Common myeloid progenitor, CD34-positive (primary cell): ENCODE measurements at regions not wholly inside any gene's neighbourhood (a gene's known extent, or its start where the extent isn't known, plus 50 kb on each side); places are given as distances from the start of the nearest gene placed in this dataset.

ENCODE experiments used
- CTCF ChIA-PET: fragments of 350-600 bp; sonication (Branson Sonifier 250); formaldehyde crosslinking; loops from one replicate; lab custom pipeline; 2021; ENCODE audit warnings: antibody characterized with exemption; lab: Charles Lee
- POLR2A ChIA-PET: fragments of 350-600 bp; sonication (Branson Sonifier 250); formaldehyde crosslinking; loops from one replicate; lab custom pipeline; 2021; ENCODE audit warnings: antibody characterized with exemption; lab: Charles Lee
- DNase-seq, 3 donors: peaks; one replicate each; pipeline versions ENCODE4 v3.0.0 to v3.0.0-alpha.2; 2013
- H3K27ac ChIP-seq, 2 experiments: 1 replicate in 1 of 2; 2 replicates in 1 of 2; pipeline ENCODE4 v1.7.0; 2013; ENCODE audit warnings: inconsistent platforms in 2 of 2, low read length in 2 of 2, mild to moderate bottlenecking in 2 of 2, low read depth in 1 of 2, moderate library complexity in 1 of 2; ENCODE audit not compliant: severe bottlenecking in 2 of 2, insufficient read depth in 1 of 2, poor library complexity in 1 of 2
- H3K27me3 ChIP-seq, 5 experiments: replicated peaks in 2 of 5; 1 replicate in 3 of 5; 2 replicates in 2 of 5; pipeline versions ENCODE4 v1.6.1 to v1.7.0; 2013; ENCODE audit warnings: low read length in 4 of 5, mild to moderate bottlenecking in 2 of 5, moderate library complexity in 2 of 5, inconsistent platforms in 1 of 5; ENCODE audit not compliant: insufficient read depth in 5 of 5, control insufficient read depth in 4 of 5
- H3K36me3 ChIP-seq, 4 experiments: 1 replicate in 2 of 4; 2 replicates in 2 of 4; pipeline versions ENCODE4 v1.6.1 to v1.7.0; 2013; ENCODE audit warnings: low read length in 3 of 4, control low read depth in 1 of 4, mild to moderate bottlenecking in 1 of 4; ENCODE audit not compliant: control insufficient read depth in 4 of 4, insufficient read depth in 4 of 4
- H3K4me1 ChIP-seq, 4 experiments: 1 replicate in 3 of 4; 2 replicates in 1 of 4; pipeline versions ENCODE4 v1.6.1 to v1.7.1; 2013; ENCODE audit warnings: low read length in 3 of 4, mild to moderate bottlenecking in 3 of 4, control low read depth in 1 of 4, inconsistent platforms in 1 of 4, moderate library complexity in 1 of 4; ENCODE audit not compliant: control insufficient read depth in 4 of 4, insufficient read depth in 4 of 4; ENCODE audit errors: control extremely low read depth in 1 of 4
- H3K4me3 ChIP-seq, 7 experiments: 1 replicate in 4 of 7; 2 replicates in 3 of 7; pipeline versions ENCODE4 v1.5.1 to v1.7.0; 2013; ENCODE audit warnings: mild to moderate bottlenecking in 7 of 7, low read length in 6 of 7, moderate library complexity in 6 of 7, inconsistent platforms in 2 of 7, low read depth in 2 of 7, control low read depth in 1 of 7; ENCODE audit not compliant: insufficient read depth in 4 of 7, control insufficient read depth in 1 of 7; ENCODE audit errors: extremely low read depth in 1 of 7
- H3K9me3 ChIP-seq, 5 experiments: 1 replicate in 4 of 5; 2 replicates in 1 of 5; pipeline versions ENCODE4 v1.6.1 to v1.7.1; 2013; ENCODE audit warnings: low read length in 4 of 5, mild to moderate bottlenecking in 2 of 5, inconsistent platforms in 1 of 5, low read depth in 1 of 5, moderate library complexity in 1 of 5; ENCODE audit not compliant: control insufficient read depth in 4 of 5, insufficient read depth in 2 of 5; ENCODE audit errors: control extremely low read depth in 1 of 5
- WGBS: methylation state at CpG from one replicate; pipeline ENCODE4 v1.1.5; 2013; ENCODE audit not compliant: insufficient coverage; 5-methylcytosine and 5-hydroxymethylcytosine counted together

DNA sequence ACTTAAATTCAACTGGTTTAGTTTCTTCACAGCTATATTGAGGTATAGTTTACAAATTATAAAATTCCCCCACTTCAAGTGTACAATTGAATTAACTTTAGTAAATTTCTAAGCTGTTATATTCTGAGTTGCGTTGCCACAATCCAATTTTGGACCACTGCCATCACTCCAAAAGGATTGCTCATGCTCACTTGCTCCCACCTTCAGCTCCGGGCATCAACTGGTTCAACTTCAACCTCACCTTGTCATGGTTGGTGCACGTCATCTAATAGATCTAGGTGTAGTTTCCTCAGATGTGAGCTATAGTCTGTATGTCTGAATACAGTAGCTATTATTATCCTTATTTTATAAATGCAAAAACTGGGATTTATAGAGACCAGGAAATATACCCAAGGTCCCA, 942.5 kb upstream of the WWC1 start:
- Histone ChIP-seq H3K4me1 (no peaks in the 10 kb centered on the region), H3K27me3 (no peaks in the 10 kb centered on the region), H3K9me3 (no peaks in the 10 kb centered on the region), H3K27ac (no peak overlapping the region), H3K36me3 (no peaks in the 10 kb centered on the region), H3K4me3 (no peak overlapping the region)
- ChIA-PET CTCF (no interaction called here), POLR2A (no interaction called here)
- no peak for DNase-seq
- WGBS, result no CpG with 5 or more reads among the region's 3 CpGs

DNA sequence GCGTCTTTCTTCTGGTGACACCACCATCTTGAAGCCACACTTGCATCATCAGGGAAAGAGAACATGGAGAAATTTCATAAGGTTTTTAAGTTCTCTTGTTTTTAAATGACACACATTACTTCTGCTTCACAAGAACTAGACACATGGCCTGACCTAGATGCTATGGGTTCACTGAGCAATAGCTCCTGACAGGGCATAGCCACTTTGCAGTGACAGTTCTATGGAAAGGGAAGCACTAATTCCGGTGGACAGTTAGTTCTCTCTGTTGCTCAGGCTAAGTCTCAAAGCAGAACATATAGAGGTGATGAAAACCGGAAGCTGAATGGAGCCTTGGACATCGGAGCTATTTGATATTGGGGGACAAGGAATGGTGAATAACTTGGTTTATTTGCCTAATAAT, 940.1 kb upstream of the WWC1 start:
- no peaks in the 10 kb centered on the region for H3K36me3 ChIP-seq
- no peaks in the 10 kb centered on the region for H3K27me3 ChIP-seq
- H3K4me3 ChIP-seq, result no peak overlapping the region
- H3K4me1 ChIP-seq, result no peaks in the 10 kb centered on the region
- WGBS, result 100% methylated on average over 2 of the region's 4 CpGs
- DNase-seq, result no peak
- no peak overlapping the region for H3K27ac ChIP-seq
- POLR2A ChIA-PET, result no interaction called here
- no peaks in the 10 kb centered on the region for H3K9me3 ChIP-seq
- CTCF ChIA-PET, result no interaction called here

DNA sequence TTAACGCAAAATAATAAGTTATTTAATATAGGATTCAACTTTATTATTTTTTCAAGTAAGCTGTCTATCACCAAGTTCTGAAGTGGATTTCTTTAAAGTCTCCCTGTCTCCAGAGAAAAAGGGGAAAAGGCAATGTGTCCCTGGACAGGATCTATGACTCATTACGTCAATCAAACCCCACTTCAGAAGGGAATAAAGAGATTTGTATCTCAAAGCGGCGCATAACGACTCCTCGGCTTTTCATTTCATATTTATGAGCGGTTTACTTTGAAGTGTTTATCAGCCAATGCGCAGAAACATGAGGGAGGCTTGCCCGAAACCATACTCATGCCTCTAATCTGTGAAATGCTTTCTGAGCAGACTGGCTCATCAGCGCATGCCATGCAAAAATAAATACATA, 938.6 kb upstream of the WWC1 start:
- POLR2A ChIA-PET, result no interaction called here
- Histone ChIP-seq H3K4me1 (no peaks in the 10 kb centered on the region), H3K27me3 (no peaks in the 10 kb centered on the region), H3K27ac (no peak overlapping the region), H3K4me3 (no peak overlapping the region), H3K36me3 (no peaks in the 10 kb centered on the region), H3K9me3 (no peaks in the 10 kb centered on the region)
- WGBS, result 77% methylated on average over 6 of the region's 10 CpGs
- CTCF ChIA-PET, result no interaction called here
- DNase-seq, result no peak

DNA sequence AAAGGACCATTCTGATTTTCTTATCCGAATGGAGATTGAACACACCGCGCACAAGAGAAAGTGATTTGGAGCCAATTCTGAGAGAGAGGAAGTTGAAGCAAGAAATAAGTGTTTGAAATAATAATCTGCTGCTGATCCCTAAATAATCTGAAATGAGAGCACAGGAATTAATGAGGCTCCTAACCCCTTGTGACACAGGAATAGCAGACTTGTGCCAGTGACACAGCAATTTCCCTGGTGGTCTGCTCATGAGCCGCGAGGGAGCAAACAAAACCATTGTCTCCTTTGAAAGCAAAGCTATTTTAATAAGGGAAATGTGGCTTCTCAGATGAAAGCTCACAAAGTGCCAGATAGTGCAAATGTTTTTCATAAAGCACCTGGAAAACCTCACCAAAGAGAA, 936.1 kb upstream of the WWC1 start:
- no peak for DNase-seq
- CTCF ChIA-PET, result no interaction called here
- Histone ChIP-seq H3K27ac (no peak overlapping the region), H3K4me3 (no peak overlapping the region), H3K4me1 (no peaks in the 10 kb centered on the region), H3K36me3 (no peaks in the 10 kb centered on the region), H3K27me3 (no peaks in the 10 kb centered on the region), H3K9me3 (no peaks in the 10 kb centered on the region)
- 70% methylated on average over 5 of the region's 5 CpGs for WGBS
- POLR2A ChIA-PET, result no interaction called here

DNA sequence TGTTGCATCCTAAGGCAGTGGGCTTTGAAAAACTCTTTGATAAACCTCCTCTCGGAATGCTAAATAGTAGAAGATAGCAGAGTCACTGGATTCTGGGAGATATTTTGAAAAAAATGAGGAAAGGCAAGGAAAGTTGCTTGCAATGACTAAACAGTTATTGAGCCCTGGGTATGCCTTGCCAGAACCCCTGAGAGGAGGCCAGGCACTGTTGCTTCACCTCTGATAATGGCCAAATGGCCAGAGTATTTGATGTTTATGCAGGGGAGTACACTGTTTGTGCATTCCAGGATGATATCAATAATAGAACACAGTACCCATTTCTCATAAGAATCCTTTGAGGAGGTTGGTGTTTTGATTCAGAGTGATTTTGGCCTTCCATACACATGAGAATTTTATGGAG, 935.1 kb upstream of the WWC1 start:
- POLR2A ChIA-PET, result no interaction called here
- Histone ChIP-seq H3K9me3 (no peaks in the 10 kb centered on the region), H3K4me1 (no peaks in the 10 kb centered on the region), H3K27me3 (no peaks in the 10 kb centered on the region), H3K27ac (no peak overlapping the region), H3K4me3 (no peak overlapping the region), H3K36me3 (no peaks in the 10 kb centered on the region)
- 90% methylated on average over 1 of the region's 1 CpG for WGBS
- no peak for DNase-seq
- CTCF ChIA-PET, result no interaction called here

DNA sequence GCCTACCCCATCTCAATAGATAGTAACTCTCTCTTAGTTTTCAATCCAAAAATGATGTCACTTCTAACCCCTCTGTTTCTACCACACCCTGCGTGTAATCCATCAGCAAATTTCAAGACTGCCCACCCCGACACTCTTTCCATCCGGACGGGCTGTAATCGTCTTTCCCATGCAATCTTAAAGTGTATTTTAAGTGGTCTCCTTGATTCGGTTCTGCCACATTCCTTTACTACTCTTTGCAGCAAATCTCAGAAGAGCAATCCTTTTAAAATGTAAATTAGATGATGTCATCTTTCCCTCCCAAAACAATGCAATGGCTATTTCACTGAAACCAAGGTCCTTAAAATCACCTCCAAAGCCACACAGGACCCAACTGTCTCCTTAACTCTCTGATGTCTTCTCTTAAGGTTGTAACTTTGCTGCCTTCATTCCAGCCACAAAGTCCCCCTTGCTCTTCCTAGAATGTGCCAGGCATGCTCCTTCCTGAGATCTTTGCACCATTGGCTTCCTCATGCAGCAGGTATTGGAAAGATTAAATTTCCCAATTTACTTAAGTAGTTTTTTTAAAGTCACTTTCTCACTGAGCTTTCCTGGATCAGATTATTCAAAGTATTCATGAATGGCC, 932.5 kb upstream of the WWC1 start:
- CTCF ChIA-PET, result no interaction called here
- POLR2A ChIA-PET, result no interaction called here
- 56% methylated on average over 5 of the region's 6 CpGs for WGBS
- no peaks in the 10 kb centered on the region for H3K4me1 ChIP-seq
- no peaks in the 10 kb centered on the region for H3K36me3 ChIP-seq
- no peak overlapping the region for H3K27ac ChIP-seq
- no peaks in the 10 kb centered on the region for H3K27me3 ChIP-seq
- no peak overlapping the region for H3K4me3 ChIP-seq
- DNase-seq, result no peak
- peaks cover 0 to 2% (median 0%) of the 10 kb centered on the region in 5 experiments for H3K9me3 ChIP-seq

DNA sequence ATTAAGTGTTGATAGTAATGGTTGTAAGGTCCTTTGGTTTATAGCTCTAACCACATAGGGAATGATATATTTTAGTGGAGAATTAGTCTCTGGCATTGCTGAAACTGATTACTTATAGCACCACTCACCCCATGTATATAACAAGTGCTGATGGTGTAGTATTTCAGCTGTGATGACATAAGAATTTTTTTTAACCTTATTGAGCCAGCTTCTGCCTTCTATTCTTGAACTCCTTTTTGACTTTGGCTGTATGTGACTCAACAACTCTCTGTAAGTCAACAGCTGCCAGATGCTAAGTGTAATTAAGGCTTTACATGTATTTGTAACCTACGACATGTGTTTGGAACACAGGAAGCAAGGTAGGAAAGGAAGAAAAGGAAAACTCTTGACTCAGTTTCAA, 929.6 kb upstream of the WWC1 start:
- H3K36me3 ChIP-seq, result no peaks in the 10 kb centered on the region
- POLR2A ChIA-PET, result no interaction called here
- H3K4me1 ChIP-seq, result no peaks in the 10 kb centered on the region
- no peaks in the 10 kb centered on the region for H3K27me3 ChIP-seq
- DNase-seq, result no peak
- no CpG with 5 or more reads among the region's 1 CpG for WGBS
- H3K9me3 ChIP-seq, result peaks cover 0 to 2% (median 0%) of the 10 kb centered on the region in 5 experiments
- H3K27ac ChIP-seq, result no peak overlapping the region
- CTCF ChIA-PET, result no interaction called here
- no peak overlapping the region for H3K4me3 ChIP-seq
